GM12878 (cell line): ENCODE measurements at regions not wholly inside any gene's neighbourhood (a gene's known extent, or its start where the extent isn't known, plus 50 kb on each side); places are given as distances from the start of the nearest gene placed in this dataset.

Source experiments
- ATAC-seq: fragments of 200-7000 bp; cut with Tn5 transposase; 3 replicates; pipeline ENCODE4 v1.9.1; 2020; ENCODE audit warnings: mild to moderate bottlenecking, moderate library complexity
- BruUV-seq: library from RNA; stranded (reverse); fragments of 400-500 nt; replicated peaks from 2 replicates; lab custom pipeline; 2021; lab: Mats Ljungman, UMichigan
- CTCF ChIA-PET: fragments of 300-600 bp; sonication (Branson Sonifier 250); formaldehyde crosslinking; extraction: SDS; loops from one replicate; lab custom pipeline; 2021; ENCODE audit warnings: inconsistent platforms; lab: Yijun Ruan, JAX
- POLR2A ChIA-PET: fragments of 350-600 bp; formaldehyde crosslinking; extraction: SDS; loops from one replicate; lab custom pipeline; 2021; ENCODE audit warnings: inconsistent platforms; lab: Charles Lee
- RAD21 ChIA-PET: fragments of 300-600 bp; sonication (Branson Sonifier 250); formaldehyde crosslinking; loops from one replicate; lab custom pipeline; 2023; ENCODE audit warnings: antibody characterized with exemption; ENCODE audit not compliant: unreplicated experiment; lab: Charles Lee
- SMC1A ChIA-PET: fragments of 300-600 bp; sonication (Branson Sonifier 250); formaldehyde crosslinking; loops from one replicate; lab custom pipeline; 2023; ENCODE audit not compliant: unreplicated experiment, uncharacterized antibody; lab: Charles Lee
- DNase-seq: peaks from one replicate; pipeline ENCODE4 v3.0.0-alpha.2; 2011; ENCODE audit warnings: low read depth, low spot score
- FAIRE-seq: peaks from 3 replicates; lab custom pipeline; 2011; peaks lifted over from hg19 to GRCh38; lab: Jason Lieb, UNC
- H2AFZ ChIP-seq: 2 replicates; pipeline ENCODE4 v1.6.0; 2011; ENCODE audit warnings: low read depth, low read length, control low read depth; ENCODE audit not compliant: control insufficient read depth
- H3K27ac ChIP-seq: 2 replicates; pipeline ENCODE4 v1.5.1; 2011; ENCODE audit warnings: control low read depth; ENCODE audit not compliant: control insufficient read depth, insufficient read depth
- H3K27me3 ChIP-seq, 2 experiments: replicated peaks in 1 of 2; 2 replicates each; pipeline versions ENCODE4 v1.6.0 to v1.6.1; 2011; ENCODE audit warnings: low read length in 1 of 2; ENCODE audit not compliant: control insufficient read depth in 2 of 2, insufficient read depth in 2 of 2
- H3K36me3 ChIP-seq, 2 experiments: 2 replicates each; pipeline ENCODE4 v1.5.1; 2011; ENCODE audit warnings: low read length in 1 of 2; ENCODE audit not compliant: control insufficient read depth in 2 of 2, insufficient read depth in 2 of 2
- H3K4me1 ChIP-seq: 2 replicates; pipeline ENCODE4 v1.6.1; 2011; ENCODE audit warnings: mild to moderate bottlenecking, low read length, moderate library complexity, mixed read lengths; ENCODE audit not compliant: control insufficient read depth, insufficient read depth
- H3K4me2 ChIP-seq: 2 replicates; pipeline ENCODE4 v1.6.0; 2011; ENCODE audit warnings: control low read depth; ENCODE audit not compliant: control insufficient read depth, insufficient read depth
- H3K4me3 ChIP-seq: fragments of 200-600 bp; sonication (generic); 2 replicates; pipeline ENCODE4 v1.5.1; 2016
- H3K79me2 ChIP-seq: 2 replicates; pipeline ENCODE4 v1.6.0; 2011; ENCODE audit warnings: low read length; ENCODE audit not compliant: control insufficient read depth, insufficient read depth
- H3K9ac ChIP-seq: 2 replicates; pipeline ENCODE4 v1.8.0; 2011; ENCODE audit warnings: low read length, control low read depth, mixed read lengths; ENCODE audit not compliant: control insufficient read depth, insufficient read depth
- H3K9me3 ChIP-seq: replicated peaks from 3 replicates; pipeline ENCODE4 v1.5.1; 2011; ENCODE audit warnings: mild to moderate bottlenecking, low read length; ENCODE audit not compliant: control insufficient read depth, insufficient read depth
- H4K20me1 ChIP-seq: 2 replicates; pipeline ENCODE4 v1.6.0; 2011; ENCODE audit not compliant: control insufficient read depth, insufficient read depth
- CBFB ChIP-seq: IDR thresholded peaks from 2 replicates; pipeline ENCODE4 v1.6.1; 2016; ENCODE audit warnings: antibody characterized with exemption, low read depth
- CBX3 ChIP-seq: fragments of 200-600 bp; sonication (generic); IDR thresholded peaks from 2 replicates; pipeline ENCODE4 v1.6.1; 2016; ENCODE audit warnings: low read depth, borderline replicate concordance
- EGR1 ChIP-seq, 2 experiments: IDR thresholded peaks; 1 replicate in 1 of 2; 2 replicates in 1 of 2; pipeline ENCODE4 v1.6.1; 2011 to 2012; ENCODE audit warnings: low read depth in 2 of 2, low read length in 2 of 2, borderline replicate concordance in 1 of 2, mild to moderate bottlenecking in 1 of 2, moderate library complexity in 1 of 2
- JUND ChIP-seq: IDR thresholded peaks from 2 replicates; pipeline ENCODE4 v1.6.1; 2012; ENCODE audit warnings: low read depth, mild to moderate bottlenecking, low read length, improper control_type of control experiment, moderate library complexity
- PKNOX1 ChIP-seq: fragments of 450-650 bp; IDR thresholded peaks from 2 replicates; pipeline ENCODE4 v1.6.1; 2016; ENCODE audit warnings: mild to moderate bottlenecking
- RCOR1 ChIP-seq: conservative IDR thresholded peaks from 2 replicates; pipeline ENCODE4 v1.6.1; 2012; ENCODE audit warnings: low read depth, low read length, improper control_type of control experiment
- SMC3 ChIP-seq: IDR thresholded peaks from 2 replicates; pipeline ENCODE4 v1.6.1; 2011; ENCODE audit warnings: low read length, improper control_type of control experiment, borderline replicate concordance
- SPI1 ChIP-seq: IDR thresholded peaks from 2 replicates; pipeline ENCODE4 v1.6.1; 2011; ENCODE audit warnings: low read depth, mild to moderate bottlenecking, low read length, moderate library complexity, borderline replicate concordance; ENCODE audit not compliant: insufficient read depth
- SRF ChIP-seq, 2 experiments: IDR thresholded peaks; 2 replicates each; pipeline ENCODE4 v1.6.1; 2011; ENCODE audit warnings: low read depth in 2 of 2, low read length in 2 of 2, mild to moderate bottlenecking in 1 of 2, moderate library complexity in 1 of 2
- SUZ12 ChIP-seq: fragments of 200-600 bp; sonication (generic); IDR thresholded peaks from one replicate; pipeline ENCODE4 v1.6.1; 2018; ENCODE audit warnings: antibody characterized with exemption, mild to moderate bottlenecking; ENCODE audit not compliant: unreplicated experiment
- YBX1 ChIP-seq: fragments of 450-650 bp; IDR thresholded peaks from 2 replicates; pipeline ENCODE4 v1.6.1; 2016; ENCODE audit warnings: antibody characterized with exemption
- ZNF24 ChIP-seq: fragments of 450-650 bp; IDR thresholded peaks from 2 replicates; pipeline ENCODE4 v1.6.1; 2017; ENCODE audit warnings: antibody characterized with exemption, mild to moderate bottlenecking
- WGBS: methylation state at CpG from one replicate; pipeline ENCODE4 v1.1.6; 2016; ENCODE audit warnings: low lambda C conversion rate; ENCODE audit not compliant: insufficient replicate concordance, insufficient coverage; ENCODE audit errors: missing lambda C conversion rate; 5-methylcytosine and 5-hydroxymethylcytosine counted together
- in situ Hi-C: fragments of 300-500 bp; cut with MboI; formaldehyde crosslinking; loops from 9 replicates; pipeline ENCODE4 v1.14.3; 2018; ENCODE audit warnings: mixed read lengths
- intact Hi-C: fragments of 100-400 bp; cut with micrococcal nuclease; formaldehyde crosslinking; loops from one replicate; pipeline ENCODE4 v1.14.2; 2022; ENCODE audit not compliant: unreplicated experiment

GRCh38 chr15:26182441-26182840 lies 319.3 kb upstream of the ATP10A start:
- Histone ChIP-seq H3K27ac (no peak overlapping the region), H3K9ac (no peak overlapping the region), H3K79me2 (no peaks in the 10 kb centered on the region), H3K4me2 (no peak overlapping the region), H4K20me1 (no peaks in the 10 kb centered on the region), H3K9me3 (no peaks in the 10 kb centered on the region; the same call in 2 of the 3 replicates), H3K27me3 (no peaks in the 10 kb centered on the region), H3K4me3 (no peak overlapping the region), H3K36me3 (no peaks in the 10 kb centered on the region), H3K4me1 (no peaks in the 10 kb centered on the region), H2AFZ (no peak overlapping the region)
- 14% methylated on average over 2 of the region's 2 CpGs for WGBS
- SMC1A ChIA-PET = interaction anchor here (0.6 kb wide), 1 partner anchor 178 kb away, joined by 3 read pairs; no protein-coding TSS in a partner anchor
- in situ Hi-C loops = no loop called here
- ATAC-seq (no peak), DNase-seq (no peak), FAIRE-seq (no peak)
- BruUV-seq = no TSS peak
- RAD21 ChIA-PET = no interaction called here
- POLR2A ChIA-PET = no interaction called here
- no peak for TF ChIP-seq CBFB
- no peak for TF ChIP-seq CBX3
- no peak for TF ChIP-seq JUND
- TF ChIP-seq ZNF24 = no peak
- TF ChIP-seq YBX1 = no peak
- TF ChIP-seq SUZ12 = no peak
- no peak for TF ChIP-seq SMC3
- no peak for TF ChIP-seq RCOR1
- no peak for TF ChIP-seq EGR1 (IDR thresholded peaks at IDR 0.05; ENCODE audit: borderline replicate concordance in 1 of 2, low read depth in 2 of 2, low read length in 2 of 2)
- TF ChIP-seq SPI1 = no peak
- TF ChIP-seq PKNOX1 = no peak
- no peak for TF ChIP-seq SRF (IDR thresholded peaks at IDR 0.05; ENCODE audit: low read depth in 2 of 2, low read length in 2 of 2)
- intact Hi-C loops = no loop called here
- CTCF ChIA-PET = no interaction called here
